Stomach (tissue), 8 donors: ENCODE measurements at regions not wholly inside any gene's neighbourhood (a gene's known extent, or its start where the extent isn't known, plus 50 kb on each side); places are given as distances from the start of the nearest gene placed in this dataset.

ENCODE experiments used
- DNase-seq, 2 donors: peaks; one replicate each; pipeline versions ENCODE4 v3.0.0 to v3.0.0-alpha.2; 2013 to 2019
- H3K27ac ChIP-seq, 5 donors: fragments of 200-600 bp in 4 of 5; sonication (generic) in 4 of 5; one replicate each; pipeline ENCODE4 v1.5.1; 2013 to 2019; ENCODE audit warnings: mild to moderate bottlenecking in 1 of 5, moderate library complexity in 1 of 5
- H3K27me3 ChIP-seq, 3 donors: fragments of 200-600 bp; sonication (generic); one replicate each; pipeline ENCODE4 v1.5.1; 2017 to 2019; ENCODE audit warnings: mixed run types in 1 of 3
- H3K36me3 ChIP-seq, 4 donors: fragments of 200-600 bp; sonication (generic); 1 replicate in 3 of 4; 2 replicates in 1 of 4; pipeline ENCODE4 v1.5.1; 2016 to 2019
- H3K4me1 ChIP-seq, 4 donors: fragments of 200-600 bp; sonication (generic); one replicate each; pipeline ENCODE4 v1.5.1; 2016 to 2019
- H3K4me3 ChIP-seq, 4 donors: fragments of 200-600 bp; sonication (generic) in 3 of 4; one replicate each; pipeline ENCODE4 v1.5.1; 2016 to 2019; ENCODE audit warnings: mild to moderate bottlenecking in 1 of 4
- H3K9me3 ChIP-seq, 4 donors: fragments of 200-600 bp; sonication (generic); one replicate each; pipeline ENCODE4 v1.5.1; 2016 to 2019
- CTCF ChIP-seq, 7 experiments: fragments of 450-650 bp in 4 of 7; fragments of 200-600 bp in 3 of 7; sonication (generic) in 3 of 7; IDR thresholded peaks; one replicate each; pipeline ENCODE4 v1.5.1; 2016 to 2019; ENCODE audit warnings: antibody characterized with exemption in 7 of 7, control low read depth in 2 of 7, mild to moderate bottlenecking in 1 of 7
- EP300 ChIP-seq: sonication (generic); formaldehyde crosslinking; IDR thresholded peaks from one replicate; pipeline ENCODE4 v1.6.1; 2017; ENCODE audit warnings: antibody characterized with exemption
- POLR2A ChIP-seq, 4 donors: fragments of 450-650 bp; IDR thresholded peaks; one replicate each; pipeline ENCODE4 v1.6.1; 2016; ENCODE audit warnings: antibody characterized with exemption in 4 of 4, control low read depth in 2 of 4, mild to moderate bottlenecking in 1 of 4, moderate library complexity in 1 of 4
- POLR2AphosphoS5 ChIP-seq, 3 donors: sonication (generic); formaldehyde crosslinking; IDR thresholded peaks; one replicate each; pipeline ENCODE4 v1.6.1; 2016; ENCODE audit warnings: antibody characterized with exemption in 3 of 3
- WGBS, 5 donors: extraction: QIAGEN DNeasy Blood & Tissue Kit in 3 of 5; methylation state at CpG; one replicate each; pipeline versions ENCODE4 v1.1.5 to v1.1.7; 2013 to 2018; 5-methylcytosine and 5-hydroxymethylcytosine counted together
- intact Hi-C: fragments of 100-400 bp; cut with DNase I; formaldehyde crosslinking; loops from one replicate; pipeline ENCODE4 v1.15.1; 2023; ENCODE audit warnings: low total_unique reads
- donor health status: healthy with polysubstance abuse.
- donor health status: Bipolar disorder and iron deficiency.
- donor health status: healthy.

GRCh38 chr3:182671541-182671940, 121.8 kb upstream of the ATP11B start:
- Histone ChIP-seq H3K36me3 (no peaks in the 10 kb centered on the region), H3K9me3 (peaks cover 0 to 3% (median 0%) of the 10 kb centered on the region in 4 donors), H3K27me3 (peaks cover 0 to 13% (median 0%) of the 10 kb centered on the region in 3 donors), H3K27ac (no peak overlapping the region), H3K4me1 (no peaks in the 10 kb centered on the region), H3K4me3 (no peak overlapping the region)
- no peak for DNase-seq
- TF ChIP-seq POLR2AphosphoS5 (IDR thresholded peaks at IDR 0.05) (no peak), POLR2A (IDR thresholded peaks at IDR 0.05) (no peak), CTCF (IDR thresholded peaks at IDR 0.05) (no peak), EP300 (no peak)
- WGBS, 5 donors, result 72 to 88% (median 79%) methylated on average over 2 of the region's 2 CpGs
- intact Hi-C loops, result no loop called here

- H3K27me3 ChIP-seq, result peaks cover 0 to 17% (median 0%) of the 10 kb centered on the region in 3 donors
- no peak overlapping the region for H3K4me3 ChIP-seq
- no peak overlapping the region for H3K27ac ChIP-seq
- no peaks in the 10 kb centered on the region for H3K36me3 ChIP-seq
- WGBS, 5 donors, result 68 to 76% (median 74%) methylated on average over 5 of the region's 5 CpGs
- H3K9me3 ChIP-seq, result peaks cover 0 to 3% (median 0%) of the 10 kb centered on the region in 4 donors
- intact Hi-C loops, result no loop called here
- no peaks in the 10 kb centered on the region for H3K4me1 ChIP-seq
- TF ChIP-seq CTCF (IDR thresholded peaks at IDR 0.05) (no peak), POLR2A (IDR thresholded peaks at IDR 0.05) (no peak), EP300 (no peak), POLR2AphosphoS5 (IDR thresholded peaks at IDR 0.05) (no peak)
- DNase-seq, result no peak
These were observed 121.4 kb upstream of the ATP11B start for GRCh38 chr3:182671942-182672341.

GRCh38 chr3:182673336-182673735, 120.0 kb upstream of the ATP11B start:
- H3K27me3 ChIP-seq, result peaks cover 0 to 19% (median 0%) of the 10 kb centered on the region in 3 donors
- 71 to 85% (median 85%) methylated on average over 3 of the region's 3 CpGs for WGBS, 5 donors
- no peak for DNase-seq
- intact Hi-C loops, result no loop called here
- H3K36me3 ChIP-seq, result no peaks in the 10 kb centered on the region
- H3K4me1 ChIP-seq, result no peaks in the 10 kb centered on the region
- H3K4me3 ChIP-seq, result no peak overlapping the region
- peaks cover 0 to 3% (median 0%) of the 10 kb centered on the region in 4 donors for H3K9me3 ChIP-seq
- no peak overlapping the region for H3K27ac ChIP-seq
- TF ChIP-seq CTCF (IDR thresholded peaks at IDR 0.05), result no peak
- TF ChIP-seq POLR2A (IDR thresholded peaks at IDR 0.05), result no peak
- TF ChIP-seq POLR2AphosphoS5 (IDR thresholded peaks at IDR 0.05), result no peak
- TF ChIP-seq EP300, result no peak

- H3K27ac ChIP-seq, result peak overlapping the region; percentile 71 to 85 (median 78)
- H3K9me3 ChIP-seq, result no peaks in the 10 kb centered on the region
- no peaks in the 10 kb centered on the region for H3K36me3 ChIP-seq
- TF ChIP-seq EP300 (no peak), CTCF (IDR thresholded peaks at IDR 0.05) (peak in 2 of 7 experiments; percentile 19 to 32), POLR2AphosphoS5 (IDR thresholded peaks at IDR 0.05) (peak in 1 of 3 donors; percentile 12)
- peaks cover 0 to 13% (median 8%) of the 10 kb centered on the region in 3 donors for H3K27me3 ChIP-seq
- 1 to 2% (median 1%) methylated on average over 62 to 80 of the region's 80 CpGs for WGBS, 5 donors
- intact Hi-C loops, result no loop called here
- peaks cover 10 to 21% (median 18%) of the 10 kb centered on the region in 4 donors for H3K4me1 ChIP-seq
- peak; percentile 72 to 90 for DNase-seq
- peak overlapping the region; percentile 56 to 62 (median 59) for H3K4me3 ChIP-seq
These were observed 110.8 kb upstream of the ATP11B start for GRCh38 chr3:182682263-182683241.
